ENCODE measurements at regions not wholly inside any gene's neighbourhood (a gene's known extent, or its start where the extent isn't known, plus 50 kb on each side); places are given as distances from the start of the nearest gene placed in this dataset.
A peak's percentile ranks its signal among the peaks of the same experiment; 100 is the strongest.

DNA sequence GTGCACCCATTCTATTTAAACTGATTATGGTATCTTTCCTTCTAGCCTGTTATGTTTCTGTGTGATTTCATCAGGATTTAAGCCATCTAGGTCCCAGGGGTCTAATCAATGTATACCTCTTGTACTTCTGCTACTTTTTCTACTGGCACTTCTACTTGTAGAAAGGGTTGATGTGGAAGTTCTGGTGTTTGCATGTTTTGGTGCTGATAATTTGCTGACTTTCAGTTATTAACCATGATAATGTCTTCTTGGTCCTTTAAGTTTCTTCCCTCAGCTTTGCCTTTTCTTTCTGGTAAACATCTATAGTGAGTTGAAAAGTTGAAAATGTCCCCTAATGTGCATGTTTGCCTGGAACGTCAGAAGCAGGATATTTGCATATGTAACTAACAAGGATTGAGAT lies 390.6 kb upstream of the MAP3K7 start:
- Mint-ChIP-seq H3K4me1 (no peaks in the 10 kb centered on the region), H3K27ac (no peak overlapping the region), H3K9me3 (no peaks in the 10 kb centered on the region), H3K4me3 (no peak overlapping the region), H3K27me3 (no peaks in the 10 kb centered on the region)
- ATAC-seq (no peak), DNase-seq (no peak)

GRCh38 chr6:90976341-90976740 lies 389.5 kb upstream of the MAP3K7 start:
- no peaks in the 10 kb centered on the region for H3K9me3 Mint-ChIP-seq
- ATAC-seq (no peak), DNase-seq (no peak)
- H3K27ac Mint-ChIP-seq, result no peak overlapping the region
- H3K27me3 Mint-ChIP-seq, result no peaks in the 10 kb centered on the region
- H3K4me3 Mint-ChIP-seq, result no peak overlapping the region
- no peaks in the 10 kb centered on the region for H3K4me1 Mint-ChIP-seq

- DNase-seq (no peak), ATAC-seq (no peak)
- H3K4me1 Mint-ChIP-seq, result no peaks in the 10 kb centered on the region
- no peaks in the 10 kb centered on the region for H3K9me3 Mint-ChIP-seq
- H3K27me3 Mint-ChIP-seq, result no peaks in the 10 kb centered on the region
- H3K4me3 Mint-ChIP-seq, result no peak overlapping the region
- no peak overlapping the region for H3K27ac Mint-ChIP-seq
Measured at GRCh38 chr6:90975741-90976140, 388.9 kb upstream of the MAP3K7 start.

- H3K27ac Mint-ChIP-seq, result no peak overlapping the region
- H3K27me3 Mint-ChIP-seq, result no peaks in the 10 kb centered on the region
- H3K9me3 Mint-ChIP-seq, result no peaks in the 10 kb centered on the region
- no peak for ATAC-seq
- DNase-seq, result no peak
- H3K4me1 Mint-ChIP-seq, result no peaks in the 10 kb centered on the region
- H3K4me3 Mint-ChIP-seq, result no peak overlapping the region
Measured at GRCh38 chr6:90973188-90973587, 386.3 kb upstream of the MAP3K7 start.

DNA sequence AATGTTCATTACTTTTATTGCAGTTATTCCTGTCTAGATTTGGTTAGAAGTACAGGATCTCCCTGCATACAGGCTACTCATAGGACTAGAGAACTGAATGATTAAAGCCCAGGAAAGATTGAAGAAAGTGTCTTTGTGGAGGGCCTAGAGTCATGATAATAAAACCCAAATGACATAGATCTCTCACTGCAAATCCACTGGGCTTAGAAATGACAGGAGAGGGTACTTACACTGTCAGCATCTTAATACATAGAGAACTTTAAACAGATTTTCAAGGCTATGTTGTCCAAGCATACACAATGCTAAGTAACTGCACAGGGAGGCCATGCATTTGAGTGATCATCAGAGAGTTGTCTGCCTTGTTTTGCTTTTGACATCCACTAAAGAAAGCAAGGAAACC lies 383.8 kb upstream of the MAP3K7 start:
- ATAC-seq, result no peak
- H3K4me3 Mint-ChIP-seq, result no peak overlapping the region
- no peaks in the 10 kb centered on the region for H3K9me3 Mint-ChIP-seq
- no peaks in the 10 kb centered on the region for H3K4me1 Mint-ChIP-seq
- no peak for DNase-seq
- H3K27me3 Mint-ChIP-seq, result no peaks in the 10 kb centered on the region
- no peak overlapping the region for H3K27ac Mint-ChIP-seq

DNA sequence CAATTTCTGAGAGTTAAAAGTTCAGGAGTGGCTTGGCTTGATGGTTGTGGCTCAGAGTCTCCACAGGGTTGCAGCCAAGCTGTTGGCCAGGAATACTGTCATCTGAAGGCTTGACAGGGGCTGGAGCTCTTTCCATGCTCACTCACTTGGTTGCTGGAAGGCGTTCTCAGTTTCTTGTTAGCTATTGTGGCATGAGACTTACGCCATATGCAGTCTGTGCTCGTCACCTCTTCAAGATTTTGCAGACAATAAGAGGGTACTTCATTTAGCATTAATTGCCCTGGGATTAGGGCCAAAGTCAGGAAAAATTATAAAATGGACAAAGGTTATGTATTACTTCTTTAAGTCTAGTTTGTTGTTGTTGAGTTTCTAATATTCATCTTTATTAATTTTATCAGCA lies 380.6 kb upstream of the MAP3K7 start:
- ATAC-seq (no peak), DNase-seq (no peak)
- no peak overlapping the region for H3K4me3 Mint-ChIP-seq

GRCh38 chr6:90960324-90960723 lies 373.5 kb upstream of the MAP3K7 start:
- Mint-ChIP-seq H3K9me3 (no peaks in the 10 kb centered on the region), H3K27ac (no peak overlapping the region), H3K27me3 (peaks cover 9% of the 10 kb centered on the region), H3K4me1 (no peaks in the 10 kb centered on the region), H3K4me3 (no peak overlapping the region)
- ATAC-seq (no peak), DNase-seq (no peak)

More for the DNA sequence above, 380.6 kb upstream of the MAP3K7 start:
- H3K27me3 Mint-ChIP-seq, result no peaks in the 10 kb centered on the region
- no peaks in the 10 kb centered on the region for H3K4me1 Mint-ChIP-seq
- no peak overlapping the region for H3K27ac Mint-ChIP-seq
- no peaks in the 10 kb centered on the region for H3K9me3 Mint-ChIP-seq

GRCh38 chr6:90955246-90955645 lies 368.4 kb upstream of the MAP3K7 start:
- ATAC-seq (no peak), DNase-seq (no peak)
- H3K4me1 Mint-ChIP-seq, result no peaks in the 10 kb centered on the region
- H3K9me3 Mint-ChIP-seq, result no peaks in the 10 kb centered on the region
- H3K4me3 Mint-ChIP-seq, result no peak overlapping the region
- no peak overlapping the region for H3K27ac Mint-ChIP-seq
- H3K27me3 Mint-ChIP-seq, result no peaks in the 10 kb centered on the region

DNA sequence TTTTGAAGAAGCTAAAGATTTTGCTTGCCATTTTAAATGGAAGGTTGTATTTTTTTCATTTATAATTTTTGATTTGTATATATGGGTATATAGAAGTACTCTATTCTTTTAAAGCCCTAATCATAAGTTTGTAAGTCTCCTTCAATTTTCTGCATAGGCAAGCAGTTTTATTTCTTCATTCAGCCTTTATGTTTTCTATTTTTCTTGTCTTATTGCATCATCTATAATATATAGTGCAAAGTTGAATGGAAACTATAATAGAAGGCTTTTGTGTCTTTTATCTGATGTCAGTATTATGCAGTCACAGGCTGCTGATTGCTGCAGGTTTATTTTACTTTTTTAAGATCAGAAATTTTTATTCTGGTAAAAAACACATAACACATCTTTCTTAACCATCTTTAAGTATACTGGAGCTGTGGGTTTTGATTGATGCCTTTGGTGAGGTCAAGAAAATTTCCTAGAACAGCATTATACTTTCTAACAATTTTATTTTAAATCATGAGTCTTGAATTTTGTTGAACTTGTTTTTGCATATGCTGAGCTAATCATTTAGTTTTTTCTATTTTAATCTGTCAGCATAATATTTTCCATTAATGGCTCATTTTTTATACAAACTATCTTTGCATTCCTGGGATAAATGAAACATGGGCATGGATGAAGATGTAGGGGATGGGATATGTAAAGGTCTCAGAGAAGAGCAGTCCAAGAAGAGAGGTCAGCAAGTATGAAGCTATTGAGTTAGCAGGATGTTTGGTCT lies 366.7 kb upstream of the MAP3K7 start:
- Mint-ChIP-seq H3K27me3 (no peaks in the 10 kb centered on the region), H3K4me1 (no peaks in the 10 kb centered on the region), H3K27ac (no peak overlapping the region), H3K4me3 (no peak overlapping the region), H3K9me3 (no peaks in the 10 kb centered on the region)
- DNase-seq, result no peak
- no peak for ATAC-seq

DNA sequence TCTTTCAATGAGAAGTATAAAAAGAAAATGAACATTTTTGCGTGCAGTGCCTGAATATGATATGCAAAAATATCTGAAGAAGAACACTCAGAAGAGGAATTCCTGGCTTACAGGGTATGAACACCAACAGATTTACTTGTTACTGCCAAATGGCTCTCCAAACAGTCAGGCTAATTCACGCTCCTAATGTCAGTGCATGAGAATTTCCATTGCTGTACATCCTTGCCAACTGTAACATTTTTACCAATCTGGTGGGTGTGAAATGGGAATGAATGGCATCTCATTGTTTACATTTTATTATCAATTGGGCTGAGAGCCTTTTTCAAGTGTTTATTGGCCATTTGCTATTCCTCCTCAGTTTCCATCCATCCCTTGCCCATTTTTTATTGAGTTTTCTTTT lies 365.3 kb upstream of the MAP3K7 start:
- H3K27ac Mint-ChIP-seq, result no peak overlapping the region
- no peaks in the 10 kb centered on the region for H3K4me1 Mint-ChIP-seq
- no peak overlapping the region for H3K4me3 Mint-ChIP-seq
- no peaks in the 10 kb centered on the region for H3K27me3 Mint-ChIP-seq
- DNase-seq, result no peak
- H3K9me3 Mint-ChIP-seq, result no peaks in the 10 kb centered on the region
- ATAC-seq, result no peak

DNA sequence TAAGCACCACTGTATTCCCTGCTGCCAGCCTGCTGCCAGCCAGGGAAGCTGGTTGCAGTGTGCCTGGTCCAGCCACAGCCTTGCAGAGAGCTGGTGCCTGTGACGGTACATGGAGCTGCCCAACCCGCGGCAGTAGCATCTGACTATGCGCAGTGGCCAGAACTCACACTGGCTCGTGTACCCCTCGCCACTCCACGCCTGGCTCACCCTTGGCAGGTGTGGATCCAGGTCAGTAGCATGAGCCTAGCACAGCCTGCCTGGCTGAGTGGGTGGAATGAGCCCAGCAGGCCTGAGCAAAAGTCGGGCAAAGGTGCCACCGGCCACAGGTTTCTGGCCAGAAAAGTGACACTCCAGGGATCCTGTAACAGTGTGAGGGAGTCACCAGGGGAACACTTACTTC lies 361.7 kb upstream of the MAP3K7 start:
- DNase-seq, result no peak
- Mint-ChIP-seq H3K4me3 (no peak overlapping the region), H3K27me3 (no peaks in the 10 kb centered on the region), H3K9me3 (no peaks in the 10 kb centered on the region), H3K4me1 (no peaks in the 10 kb centered on the region), H3K27ac (no peak overlapping the region)
- peak; percentile 40 for ATAC-seq

GRCh38 chr6:90947184-90948064 lies 360.6 kb upstream of the MAP3K7 start:
- DNase-seq (no peak), ATAC-seq (peak; percentile 43)
- no peaks in the 10 kb centered on the region for H3K9me3 Mint-ChIP-seq
- no peak overlapping the region for H3K27ac Mint-ChIP-seq
- H3K4me1 Mint-ChIP-seq, result no peaks in the 10 kb centered on the region
- no peaks in the 10 kb centered on the region for H3K27me3 Mint-ChIP-seq
- no peak overlapping the region for H3K4me3 Mint-ChIP-seq

GRCh38 chr6:90941885-90942284 lies 355.0 kb upstream of the MAP3K7 start:
- Mint-ChIP-seq H3K27me3 (no peaks in the 10 kb centered on the region), H3K9me3 (no peaks in the 10 kb centered on the region), H3K4me3 (no peak overlapping the region), H3K27ac (no peak overlapping the region), H3K4me1 (peaks cover 6% of the 10 kb centered on the region)
- ATAC-seq, result no peak
- DNase-seq, result no peak

DNA sequence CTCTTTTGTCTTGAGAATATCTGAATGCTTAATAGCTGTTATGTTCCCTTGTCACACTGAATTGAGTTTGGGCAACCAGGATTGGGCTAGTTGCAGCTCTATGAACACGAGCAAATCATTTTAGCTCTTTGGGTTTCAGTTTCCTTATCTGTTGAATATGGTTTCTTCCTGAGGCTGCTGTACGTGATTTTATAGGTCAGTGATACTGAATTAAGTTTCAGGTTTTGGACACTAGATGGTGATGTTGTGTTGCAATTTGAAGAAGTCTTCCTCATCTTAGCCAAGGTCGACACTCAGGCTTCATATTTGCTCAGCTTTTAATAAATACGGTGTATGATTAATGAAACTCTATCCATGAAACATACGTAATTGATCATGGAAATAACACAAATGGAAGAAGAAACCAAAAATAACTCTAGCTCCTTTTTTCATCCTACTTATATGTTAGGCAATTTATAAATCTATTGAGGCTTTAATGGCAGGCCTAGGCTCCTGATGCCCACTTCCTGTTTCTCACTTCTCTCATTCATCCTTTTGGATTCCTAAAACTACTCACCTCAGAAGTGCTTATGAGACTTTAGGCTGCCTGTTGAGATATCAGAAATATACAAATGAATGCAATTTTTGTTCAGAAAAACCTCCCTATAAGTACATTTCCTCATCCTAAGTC lies 354.1 kb upstream of the MAP3K7 start:
- H3K27ac Mint-ChIP-seq, result peak overlapping the region in 1 of 2 donors; percentile 47
- peaks cover 6% of the 10 kb centered on the region for H3K4me1 Mint-ChIP-seq
- no peaks in the 10 kb centered on the region for H3K27me3 Mint-ChIP-seq
- H3K9me3 Mint-ChIP-seq, result no peaks in the 10 kb centered on the region
- peak in 1 of 2 donors; percentile 23 for DNase-seq
- H3K4me3 Mint-ChIP-seq, result peak overlapping the region; percentile 21 to 33
- ATAC-seq, result peak; percentile 89

- no peak overlapping the region for H3K4me3 Mint-ChIP-seq
- H3K4me1 Mint-ChIP-seq, result peaks cover 6% of the 10 kb centered on the region
- ATAC-seq (no peak), DNase-seq (no peak)
- peaks cover 1% of the 10 kb centered on the region for H3K27me3 Mint-ChIP-seq
- H3K27ac Mint-ChIP-seq, result peak overlapping the region in 1 of 2 donors; percentile 72
- no peaks in the 10 kb centered on the region for H3K9me3 Mint-ChIP-seq
Measured at GRCh38 chr6:90939906-90940305, 353.0 kb upstream of the MAP3K7 start.

DNA sequence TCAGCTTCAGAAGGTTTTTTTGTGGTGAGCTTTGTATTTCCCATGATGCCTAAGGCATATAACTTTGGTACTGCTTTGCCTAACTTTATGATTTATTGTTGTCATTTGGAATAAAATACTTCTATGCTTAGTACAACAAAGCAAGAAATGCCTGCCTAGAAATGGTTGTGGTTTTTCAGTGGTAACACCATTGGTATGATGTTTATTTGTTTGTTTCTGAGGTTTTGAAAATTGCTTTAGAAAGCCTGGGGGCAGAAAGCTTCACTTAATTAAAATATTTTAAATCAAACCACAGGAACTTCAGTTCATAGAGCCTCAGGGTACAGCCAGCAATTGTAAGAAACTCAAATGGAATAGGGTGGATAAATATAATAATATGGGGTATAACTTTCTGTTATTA lies 351.2 kb upstream of the MAP3K7 start:
- DNase-seq (no peak), ATAC-seq (no peak)
- H3K4me1 Mint-ChIP-seq, result peaks cover 6% of the 10 kb centered on the region
- no peak overlapping the region for H3K4me3 Mint-ChIP-seq
- H3K9me3 Mint-ChIP-seq, result no peaks in the 10 kb centered on the region
- no peak overlapping the region for H3K27ac Mint-ChIP-seq
- H3K27me3 Mint-ChIP-seq, result peaks cover 10% of the 10 kb centered on the region

Measured in stimulated activated naive CD8-positive, alpha-beta T cell treated with anti-CD3 and anti-CD28 coated beads, Interleukin-15, amount 100 ng/mL, for 72 hours (primary cell).